ENCODE measurements at regions not wholly inside any gene's neighbourhood (a gene's known extent, or its start where the extent isn't known, plus 50 kb on each side); places are given as distances from the start of the nearest gene placed in this dataset.

DNA sequence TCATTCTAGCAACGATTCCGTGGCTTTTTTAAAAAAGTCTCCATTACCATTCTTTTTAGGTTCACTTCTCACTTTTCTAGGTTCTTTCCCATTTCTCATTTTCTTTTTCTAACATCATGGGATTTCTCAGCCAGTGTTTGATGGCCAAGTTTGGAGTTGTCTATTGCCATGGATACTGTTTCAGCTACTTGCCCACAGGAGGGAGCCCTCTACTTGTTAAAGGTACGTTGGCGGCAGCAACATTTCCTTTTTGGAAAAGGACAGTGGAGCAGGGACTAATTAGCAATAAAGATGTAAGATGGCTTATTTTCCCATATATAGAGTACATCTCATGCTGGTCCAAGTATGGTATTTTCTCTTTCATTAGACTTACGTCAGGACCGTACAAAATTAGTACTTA, 2257.5 kb upstream of the C9orf72 start:
- TF ChIP-seq ZBTB17 (CRISPR knock-in tag; IDR thresholded peaks at IDR 0.05) (no peak), TBP (optimal IDR thresholded peaks at IDR 0.05; ENCODE audit: low read depth, low read length) (no peak), POLR2AphosphoS5 (IDR thresholded peaks at IDR 0.05; ENCODE audit: control insufficient read depth, insufficient read depth, low read depth, low read length) (no peak), KAT7 (CRISPR knock-in tag; IDR thresholded peaks at IDR 0.05; ENCODE audit: borderline replicate concordance) (no peak), NFIX (CRISPR knock-in tag; IDR thresholded peaks at IDR 0.05; ENCODE audit: low read depth) (no peak), ZBTB33 (CRISPR knock-in tag; IDR thresholded peaks at IDR 0.05) (no peak), RBM22 (IDR thresholded peaks at IDR 0.05; ENCODE audit: low read depth, low read length, poor library complexity, severe bottlenecking) (no peak), KAT2B (IDR thresholded peaks at IDR 0.05; ENCODE audit: low read depth, low read length) (no peak), HNRNPH1 (optimal IDR thresholded peaks at IDR 0.05; ENCODE audit: low read depth, low read length) (no peak)

Data from K562 (cell line).